HG02981 (cell line): ENCODE measurements at regions not wholly inside any gene's neighbourhood (a gene's known extent, or its start where the extent isn't known, plus 50 kb on each side); places are given as distances from the start of the nearest gene placed in this dataset.
"Not testable (repeated sequence)": the region's sequence is repeated elsewhere in the genome, so short reads cannot be mapped to it uniquely, and the experiment has no call there.

ENCODE experiments used
- ATAC-seq: cut with Tn5 transposase; IDR thresholded peaks from one replicate; pipeline ENCODE4 v1.9.1; 2021; ENCODE audit warnings: mild to moderate bottlenecking, moderate library complexity; ENCODE audit not compliant: unreplicated experiment

DNA sequence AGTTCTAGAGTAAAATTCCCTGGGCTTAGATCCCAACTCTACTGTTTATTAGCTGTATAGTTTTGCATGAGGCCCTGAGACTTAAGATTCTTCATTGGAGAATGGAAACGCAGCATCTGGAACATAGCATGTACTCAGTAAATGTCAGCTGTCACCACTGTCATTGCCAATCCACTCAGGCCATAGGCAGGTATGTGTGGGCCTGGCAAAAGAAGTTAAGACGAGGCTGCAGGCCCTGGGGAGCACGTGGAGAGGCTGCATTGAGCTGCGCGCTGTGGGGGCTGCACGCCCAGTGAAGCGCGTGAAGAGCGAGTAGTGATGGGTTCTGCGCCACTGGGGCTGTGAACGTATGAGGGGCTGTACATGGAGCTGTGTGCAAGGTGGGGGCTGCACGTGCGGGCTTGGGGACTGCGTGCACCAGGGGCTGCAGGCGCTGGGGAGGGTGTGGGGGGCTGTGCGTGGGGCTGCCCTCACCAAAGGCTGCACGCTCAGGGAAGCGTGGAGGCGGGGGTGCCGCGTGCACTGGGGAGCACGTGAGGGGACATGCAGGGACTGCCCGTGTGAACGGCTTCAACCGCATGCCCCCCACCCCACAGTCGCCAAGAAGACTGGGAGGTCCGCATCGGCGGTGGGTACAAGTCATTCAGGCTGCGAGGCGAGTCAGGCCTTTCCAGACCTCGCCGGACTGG is 85.5 kb downstream of the PRR15 start:
- no peak for ATAC-seq

DNA sequence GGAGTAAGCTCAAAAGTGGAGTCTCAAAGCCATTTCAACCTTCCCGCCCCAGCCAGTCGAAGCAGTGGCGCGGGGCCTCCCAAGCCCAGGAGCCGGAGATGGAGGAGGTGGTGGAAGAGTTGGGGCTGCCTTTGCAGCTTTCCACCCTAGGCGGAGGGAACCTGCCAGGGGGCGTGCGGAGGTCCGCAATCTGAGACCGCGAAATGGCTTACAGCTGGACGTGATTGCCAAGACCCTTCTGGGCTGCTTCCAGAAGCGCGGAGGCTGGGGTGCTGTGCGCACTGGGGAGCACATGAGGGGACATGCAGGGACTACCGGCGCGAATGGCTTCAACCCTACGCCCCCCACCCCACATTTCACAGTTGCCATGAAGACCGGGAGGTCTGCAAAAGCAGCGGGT is 86.2 kb downstream of the PRR15 start:
- no peak for ATAC-seq

DNA sequence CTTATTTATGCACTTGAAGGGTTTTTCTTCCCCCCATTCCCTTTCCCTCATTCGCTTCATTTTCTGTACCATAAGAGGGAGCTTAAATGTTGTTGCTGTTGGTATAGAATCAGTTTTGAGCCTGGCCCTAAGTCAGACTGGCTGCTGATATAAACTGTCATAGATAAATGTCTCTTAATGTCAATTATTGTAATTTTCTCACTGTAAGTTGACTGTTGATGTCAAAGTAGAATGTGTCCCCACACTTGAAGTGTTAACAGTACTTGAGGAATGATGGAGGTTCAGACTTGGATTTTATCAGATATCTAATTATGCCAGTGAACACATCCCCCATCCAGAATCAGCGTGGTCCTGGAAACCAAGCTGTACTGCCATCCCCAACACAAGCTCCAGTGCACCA is 87.8 kb downstream of the PRR15 start:
- ATAC-seq: no peak

DNA sequence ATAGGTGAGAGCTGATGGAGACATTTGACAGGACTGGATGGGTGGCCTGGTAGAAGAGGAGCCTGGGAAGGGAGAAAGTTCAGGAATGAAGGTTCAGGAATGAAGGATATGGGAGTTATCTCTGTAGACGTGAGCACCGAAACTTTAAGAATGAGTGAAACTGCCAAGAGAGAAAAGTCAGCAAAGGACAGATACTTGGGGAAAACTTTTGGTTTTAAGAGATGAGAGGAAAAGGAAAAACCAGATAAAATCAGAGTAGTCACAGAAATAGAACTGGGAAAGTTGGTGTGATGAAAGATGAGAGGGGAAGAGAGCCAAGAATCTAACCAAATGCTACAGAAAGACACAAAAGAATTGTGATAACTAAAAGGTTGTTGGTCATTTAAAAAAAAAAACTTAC is 88.9 kb downstream of the PRR15 start:
- no peak for ATAC-seq

DNA sequence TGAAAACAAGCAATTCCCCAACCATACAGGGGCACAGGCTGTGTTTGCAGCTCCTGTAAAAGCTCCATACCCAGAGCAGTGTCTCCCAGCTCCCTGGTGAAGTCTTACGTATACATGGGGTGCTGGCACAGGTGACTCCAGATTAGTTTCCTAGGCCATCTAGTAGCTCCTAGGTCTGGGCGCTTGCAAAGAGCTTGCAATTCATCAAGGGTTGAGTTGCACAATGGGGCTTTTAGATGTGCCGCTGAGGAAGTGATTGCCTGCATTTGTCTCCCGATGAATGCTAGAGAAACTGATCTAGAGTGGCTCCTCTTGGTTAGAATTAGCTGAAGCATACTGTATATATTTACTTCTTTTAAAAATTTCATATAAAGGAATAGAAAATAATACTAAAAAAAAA is 90.7 kb downstream of the PRR15 start:
- ATAC-seq: not testable (repeated sequence)

DNA sequence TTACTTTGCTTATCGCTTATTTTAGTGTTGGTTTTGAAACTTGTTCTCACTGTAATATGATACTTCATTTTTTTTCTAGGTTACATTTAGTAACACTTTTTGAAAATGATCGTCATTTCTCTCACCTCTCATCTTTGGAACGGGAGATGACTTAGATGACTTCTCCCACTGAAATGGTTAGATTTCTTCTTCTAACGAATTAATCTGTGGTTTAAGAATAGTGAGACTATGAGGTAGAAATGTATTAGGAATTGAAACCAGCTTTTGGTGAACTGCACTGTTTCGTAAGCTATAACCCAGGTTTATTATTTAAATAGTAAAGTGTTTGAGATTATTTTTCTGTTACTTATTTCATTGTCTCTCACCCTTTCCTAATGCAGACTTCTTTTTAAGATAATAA is 93.7 kb downstream of the PRR15 start:
- ATAC-seq: no peak

DNA sequence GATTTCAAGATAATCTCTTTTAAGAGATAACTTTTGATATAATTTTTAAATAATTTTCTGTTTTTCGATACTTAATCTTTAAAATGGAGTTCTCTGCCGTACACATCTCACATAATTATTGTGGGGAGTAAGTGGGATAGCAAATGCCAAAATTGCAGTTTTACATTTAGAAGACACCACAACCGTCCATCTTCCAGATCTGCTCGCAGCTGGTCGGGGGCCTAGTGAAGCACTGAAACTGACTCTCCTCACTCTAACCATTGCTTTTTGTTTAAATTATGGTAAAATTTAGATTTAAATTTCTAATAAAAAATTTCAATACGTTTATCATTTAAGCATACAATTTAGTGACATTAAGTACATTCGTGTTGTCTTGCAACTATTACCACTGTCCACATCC is 94.2 kb downstream of the PRR15 start:
- ATAC-seq: no peak

DNA sequence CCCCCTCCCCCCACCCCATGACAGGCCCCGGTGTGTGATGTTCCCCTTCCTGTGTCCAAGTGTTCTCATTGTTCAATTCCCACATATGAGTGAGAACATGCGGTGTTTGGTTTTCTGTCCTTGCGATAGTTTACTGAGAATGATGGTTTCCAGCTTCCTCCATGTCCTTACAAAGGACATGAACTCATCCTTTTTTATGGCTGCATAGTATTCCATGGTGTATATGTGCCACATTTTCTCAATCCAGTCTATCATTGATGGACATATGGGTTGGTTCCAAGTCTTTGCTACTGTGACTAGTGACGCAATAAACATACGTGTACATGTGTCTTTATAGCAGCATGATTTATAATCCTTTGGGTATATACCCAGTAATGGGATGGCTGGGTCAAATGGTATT is 95.6 kb downstream of the PRR15 start:
- ATAC-seq: not testable (repeated sequence)

DNA sequence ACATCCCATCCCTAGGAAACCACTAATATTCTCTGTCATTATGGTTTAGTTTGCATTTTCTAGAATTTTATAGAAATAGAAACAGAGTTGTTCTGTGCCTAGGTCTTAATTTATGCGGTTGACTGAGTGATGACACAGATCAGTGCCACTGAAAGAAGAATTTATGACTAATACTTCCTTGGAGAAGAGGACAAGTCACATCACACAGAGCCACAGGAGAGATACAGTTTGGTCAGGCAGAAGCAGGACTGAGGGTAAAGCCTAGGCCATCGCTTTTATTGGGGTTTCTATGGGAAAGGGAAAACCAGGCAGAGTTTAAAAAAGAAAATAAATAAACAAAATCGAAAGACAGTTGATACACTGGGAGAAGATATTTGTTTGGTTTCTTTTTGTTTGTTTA is 99.3 kb downstream of the PRR15 start:
- not testable (repeated sequence) for ATAC-seq

DNA sequence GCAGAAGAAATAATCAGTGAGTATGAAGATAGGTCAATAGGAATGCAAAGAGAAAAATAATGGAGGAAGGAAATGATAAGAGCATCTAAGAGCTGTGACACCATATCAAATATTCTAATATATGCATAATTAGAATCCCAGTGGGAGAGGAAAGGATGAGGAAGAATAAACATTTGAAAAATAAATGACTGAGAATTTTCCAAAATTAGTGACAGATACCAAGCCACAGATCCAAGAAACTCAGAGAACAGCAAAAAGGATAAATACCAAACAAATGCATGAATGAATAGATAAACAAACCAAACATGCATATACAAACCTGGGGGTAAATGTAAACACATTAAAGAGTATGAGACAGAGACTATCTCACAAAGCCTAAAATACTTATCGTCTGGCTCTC is 101.4 kb downstream of the PRR15 start:
- not testable (repeated sequence) for ATAC-seq

DNA sequence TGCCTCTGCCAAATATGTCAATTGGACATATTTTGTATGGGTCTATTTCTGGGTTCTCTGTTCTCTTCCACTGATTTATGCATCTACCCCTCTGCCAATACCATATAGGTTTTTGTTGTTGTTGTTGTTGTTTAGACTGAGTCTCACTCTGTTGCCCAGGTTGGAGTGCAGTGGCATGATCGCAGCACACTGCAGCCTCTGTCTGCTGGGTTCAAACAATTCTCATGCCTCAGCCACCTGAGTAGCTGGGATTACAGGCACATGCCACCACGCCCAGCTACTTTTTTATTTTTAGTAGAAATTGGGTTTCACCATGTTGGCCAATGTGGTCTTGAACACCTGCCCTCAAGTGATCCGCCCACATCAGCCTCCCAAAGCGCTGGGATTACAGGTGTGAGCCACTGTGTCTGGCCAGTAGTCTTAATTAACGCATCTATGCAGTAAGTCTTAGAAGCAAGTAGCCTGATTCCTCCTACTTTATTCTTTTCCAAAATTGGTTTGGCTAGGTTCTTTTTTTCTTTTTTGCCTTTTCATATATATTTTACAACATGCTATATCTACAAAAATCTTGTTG is 103.5 kb downstream of the PRR15 start:
- not testable (repeated sequence) for ATAC-seq

DNA sequence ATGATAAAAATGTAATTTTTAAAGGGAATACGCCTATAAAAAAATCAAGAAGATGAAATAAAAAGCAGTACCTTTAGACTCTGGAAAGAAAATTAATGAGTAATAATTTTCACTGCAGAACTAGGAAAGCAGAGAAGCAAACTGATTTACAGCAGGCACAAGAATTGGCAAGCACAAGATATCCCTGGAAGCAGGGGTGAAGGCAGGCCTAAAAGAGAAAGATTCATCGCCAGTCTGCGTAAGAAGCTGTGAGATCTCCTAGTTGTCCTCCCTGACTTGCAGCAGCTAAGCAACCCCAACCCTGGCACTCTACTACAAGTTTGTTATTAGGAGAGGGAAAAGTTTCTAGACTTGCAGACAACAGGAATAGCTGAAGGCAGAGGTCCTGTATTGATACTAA is 107.7 kb downstream of the PRR15 start:
- ATAC-seq: not testable (repeated sequence)

DNA sequence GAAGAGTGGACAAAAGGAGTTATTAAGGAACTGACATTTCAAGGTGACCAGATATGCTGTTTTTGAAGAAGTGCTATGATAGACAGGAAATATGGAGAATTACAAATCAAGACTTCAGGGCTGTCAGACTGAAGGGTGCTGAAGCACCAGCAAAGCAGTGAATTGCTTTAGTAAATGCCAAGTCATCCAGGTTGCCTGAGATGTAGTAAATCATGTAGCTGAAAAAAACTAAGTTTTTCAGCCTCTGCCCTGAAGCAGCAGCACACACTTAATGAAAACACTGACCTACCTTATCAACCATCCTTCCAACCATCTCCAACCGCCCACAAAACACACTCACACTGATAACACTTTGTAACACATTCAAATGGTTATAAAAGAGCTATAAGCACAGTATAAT is 110.0 kb downstream of the PRR15 start:
- ATAC-seq: not testable (repeated sequence)

DNA sequence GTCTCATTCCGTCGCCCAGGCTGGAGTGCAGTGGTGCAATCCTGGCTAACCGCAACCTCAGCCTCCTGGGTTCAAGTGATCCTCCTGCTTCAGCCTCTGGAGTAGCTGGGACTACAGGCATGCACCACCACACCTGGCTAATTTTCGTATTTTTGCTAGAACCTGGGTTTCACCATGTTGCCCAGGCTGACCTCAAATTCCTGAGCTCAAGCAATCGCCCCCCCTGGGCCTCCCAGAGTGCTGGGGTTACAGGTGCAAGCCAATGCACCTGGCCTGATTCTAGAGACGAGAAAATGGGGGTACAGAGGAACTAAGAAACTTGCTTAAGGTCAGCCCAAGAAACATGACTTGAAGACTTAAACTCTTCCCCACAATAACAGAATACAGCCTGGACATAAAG is 111.0 kb downstream of the PRR15 start:
- ATAC-seq: not testable (repeated sequence)

DNA sequence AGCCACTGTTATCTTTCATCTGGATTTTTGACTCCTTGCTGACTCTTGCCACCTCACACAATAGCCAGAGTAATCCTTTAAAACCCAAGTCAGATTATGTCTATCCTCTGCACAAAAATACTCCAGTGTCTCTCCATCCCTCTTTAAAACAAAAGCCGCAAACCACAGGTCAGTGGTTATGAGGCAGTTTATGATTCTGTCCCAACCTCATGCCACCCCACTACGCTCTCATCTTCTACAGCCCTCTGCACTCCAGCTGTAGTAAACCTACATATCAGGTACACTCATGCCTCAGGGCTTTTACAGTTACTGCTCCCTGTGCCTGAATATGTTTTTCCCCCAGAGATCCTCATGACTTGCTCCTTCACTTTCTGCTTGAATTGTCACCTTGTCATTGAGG is 113.6 kb downstream of the PRR15 start:
- ATAC-seq: not testable (repeated sequence)

DNA sequence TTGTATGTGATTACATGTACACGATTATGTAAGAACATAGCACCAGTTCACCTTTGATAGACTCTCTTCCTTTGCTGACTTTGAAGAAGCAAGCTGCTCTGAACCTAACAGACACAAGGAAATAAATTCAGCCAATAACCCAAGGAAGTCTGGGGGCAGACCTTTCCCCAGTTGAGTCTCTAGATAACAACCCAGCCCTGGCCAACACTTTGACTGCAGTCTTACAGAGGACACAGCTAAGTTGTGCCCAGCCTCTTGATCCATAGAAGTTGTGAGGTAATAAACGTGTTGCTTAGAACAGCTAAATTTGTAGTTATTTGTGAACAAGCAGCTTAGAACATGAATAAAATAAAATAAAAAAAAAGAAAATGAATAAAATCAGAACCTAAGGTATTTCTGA is 116.3 kb downstream of the PRR15 start:
- not testable (repeated sequence) for ATAC-seq

DNA sequence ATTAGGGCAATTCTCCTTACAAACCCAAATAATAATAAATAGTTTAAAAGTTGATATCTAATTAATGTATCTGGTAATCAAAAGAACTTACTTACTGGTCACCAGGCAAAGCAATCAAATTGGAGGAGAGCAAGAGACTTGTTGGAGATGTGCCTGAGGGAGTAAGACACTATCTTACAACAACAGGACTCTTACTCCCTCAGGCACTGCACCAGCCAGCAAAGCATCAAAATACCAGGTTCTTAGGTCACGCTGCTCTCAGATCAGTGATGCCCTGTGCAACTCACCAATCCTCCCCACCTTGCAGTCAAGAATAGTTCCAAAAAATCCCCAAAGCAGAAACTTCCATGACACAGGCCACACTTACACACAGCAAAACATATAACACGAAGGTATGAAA is 117.0 kb downstream of the PRR15 start:
- ATAC-seq: not testable (repeated sequence)

DNA sequence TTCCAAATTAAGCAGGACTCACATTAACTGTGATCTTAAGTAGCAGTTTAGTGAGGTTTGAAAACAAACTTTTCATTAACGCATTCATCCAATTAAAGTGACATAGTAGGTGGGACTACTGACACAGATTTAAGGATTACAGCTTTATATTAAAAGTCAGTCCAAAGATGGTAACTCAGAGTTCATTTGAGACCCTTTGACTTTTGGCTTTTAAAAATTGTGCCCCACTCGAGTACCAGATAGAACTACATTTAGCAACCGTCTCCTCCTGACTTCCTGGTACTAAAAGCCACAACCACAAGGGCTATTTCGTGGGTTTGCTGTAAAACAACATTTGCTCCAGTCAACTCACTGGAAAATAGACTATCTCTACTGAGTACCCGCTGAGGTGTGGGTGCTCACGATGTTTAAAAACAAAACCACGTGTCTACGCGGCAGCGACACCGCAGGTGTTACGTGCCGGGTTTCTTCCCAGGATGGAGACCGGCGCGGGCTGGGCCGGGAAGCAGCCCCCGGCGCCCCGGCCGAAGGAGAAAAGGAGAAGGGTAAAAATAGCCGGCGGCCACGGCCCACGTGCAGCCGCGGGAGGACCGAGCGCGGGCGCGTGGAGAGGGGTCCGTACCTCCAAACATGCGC is 120.6 kb downstream of the PRR15 start:
- not testable (repeated sequence) for ATAC-seq

DNA sequence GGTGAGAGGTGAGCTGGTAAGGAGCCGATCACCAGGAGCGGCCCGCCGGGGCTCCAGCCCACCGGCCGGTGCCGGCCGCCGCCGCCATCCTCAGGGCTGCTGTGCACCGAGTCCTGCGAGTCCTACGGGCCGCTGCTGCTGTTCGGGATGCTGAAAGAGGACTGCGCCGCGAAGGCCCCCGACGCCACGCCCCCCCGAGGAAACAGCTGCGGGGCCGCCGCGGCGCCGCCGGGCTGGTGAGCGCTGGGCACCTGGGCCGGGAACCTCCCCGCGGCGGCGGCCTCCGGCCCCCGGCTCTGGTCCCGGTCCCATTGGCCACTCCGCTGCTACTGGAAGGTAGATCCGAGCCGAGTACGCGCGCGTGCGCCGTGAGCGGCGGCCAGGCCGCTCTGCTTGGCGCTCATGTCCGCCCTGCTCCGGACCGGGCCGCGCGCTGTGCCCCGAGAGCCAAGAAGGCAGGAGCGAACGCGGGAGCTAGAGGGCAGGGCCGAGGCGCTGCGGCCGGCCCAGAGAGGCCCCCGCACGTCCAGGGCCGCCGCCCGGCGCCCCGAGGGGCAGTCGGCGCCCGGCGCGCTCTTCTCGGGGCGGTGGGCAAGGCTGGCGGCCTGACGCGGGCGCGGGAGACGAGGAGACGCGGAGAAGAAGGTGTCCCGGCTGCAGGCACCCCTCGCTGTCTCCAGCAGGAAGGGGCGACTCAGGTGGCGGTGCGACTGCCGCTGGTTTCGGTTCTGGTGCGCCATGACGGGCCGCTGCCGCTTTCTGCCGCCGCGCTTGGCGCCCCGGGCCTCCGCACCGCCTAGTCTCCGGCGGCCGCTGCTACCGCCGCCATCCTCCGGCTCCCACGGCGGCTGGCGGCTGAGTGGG is 121.3 kb upstream of the WIPF3 start:
- peak; percentile 66 for ATAC-seq

DNA sequence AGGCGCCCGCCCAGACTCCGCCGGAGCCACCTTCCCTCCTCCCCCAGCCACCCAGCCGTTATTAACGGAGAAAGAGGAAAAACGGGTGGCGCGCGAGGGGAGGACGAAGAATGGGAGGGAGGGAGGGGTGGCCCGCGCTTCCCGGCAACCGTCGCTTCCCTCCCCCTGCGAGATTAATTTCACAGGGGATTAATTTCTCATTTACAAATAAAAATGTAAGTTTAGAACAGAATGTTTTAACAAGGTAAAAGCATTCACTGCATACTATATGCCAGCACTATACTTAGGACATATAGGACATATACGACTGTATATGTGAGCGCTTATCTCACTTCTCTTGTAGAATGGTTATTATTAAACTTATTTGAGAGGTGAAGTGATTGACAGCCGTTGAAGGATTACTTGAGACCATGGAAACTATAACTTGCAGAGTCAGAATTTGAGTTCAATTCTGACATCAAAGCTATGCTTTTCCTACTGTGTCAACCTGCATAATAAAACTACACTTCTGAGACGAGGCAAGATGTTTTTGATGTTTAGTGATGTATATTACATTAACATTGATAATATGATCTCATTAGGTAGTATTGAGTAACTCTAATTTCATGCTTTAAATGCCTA is 120.5 kb upstream of the WIPF3 start:
- ATAC-seq: not testable (repeated sequence)

DNA sequence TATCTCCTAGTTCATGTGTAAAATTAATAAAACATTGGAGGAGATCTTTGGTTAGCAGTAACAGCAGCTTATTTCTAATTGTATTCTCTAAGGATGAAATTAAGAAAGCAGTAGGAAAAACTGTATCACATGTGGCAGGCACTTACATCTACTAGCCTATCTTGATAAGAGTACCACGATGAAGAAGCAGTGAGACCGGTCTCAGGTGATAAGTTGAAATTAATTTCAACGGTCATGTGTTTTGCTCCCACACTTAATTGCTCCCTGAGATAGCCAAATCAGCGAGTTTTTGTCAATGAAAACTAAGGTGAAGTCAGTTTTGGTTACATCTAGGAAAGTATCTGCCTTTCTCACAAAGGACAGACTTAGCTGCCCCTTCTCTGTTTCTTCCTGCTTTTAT is 115.8 kb upstream of the WIPF3 start:
- ATAC-seq: not testable (repeated sequence)
